MM.1S (cell line): ENCODE measurements at regions not wholly inside any gene's neighbourhood (a gene's known extent, or its start where the extent isn't known, plus 50 kb on each side); places are given as distances from the start of the nearest gene placed in this dataset.

Experiments used
- CTCF ChIP-seq: fragments of 300-600 bp; sonication (generic); IDR thresholded peaks from 2 replicates; pipeline ENCODE4 v1.5.1; 2016; ENCODE audit warnings: antibody characterized with exemption, low read length, mixed read lengths
- EZH2 ChIP-seq: fragments of 300-600 bp; sonication (generic); optimal IDR thresholded peaks from 2 replicates; pipeline ENCODE3; 2017; ENCODE audit warnings: low read depth, mild to moderate bottlenecking, antibody characterized with exemption, low read length, mixed read lengths
- EZH2phosphoT487 ChIP-seq: fragments of 300-600 bp; sonication (generic); IDR thresholded peaks from 2 replicates; pipeline ENCODE4 v1.6.1; 2018; ENCODE audit warnings: antibody characterized with exemption, low read length

GRCh38 chr7:24221500-24221899 lies 62.5 kb upstream of the NPY start:
- no peak for TF ChIP-seq CTCF
- TF ChIP-seq EZH2: no peak
- no peak for TF ChIP-seq EZH2phosphoT487
